Neuronal stem cell (in vitro differentiated cells): ENCODE measurements at regions not wholly inside any gene's neighbourhood (a gene's known extent, or its start where the extent isn't known, plus 50 kb on each side); places are given as distances from the start of the nearest gene placed in this dataset.

Experiments used
- DNase-seq: peaks from one replicate; pipeline ENCODE4 v3.0.0-alpha.2; 2013; ENCODE audit warnings: low spot score
- H2AFZ ChIP-seq: one replicate; pipeline ENCODE4 v1.6.1; 2013; ENCODE audit warnings: mild to moderate bottlenecking, low read length, inconsistent platforms
- H2AK5ac ChIP-seq: 2 replicates; pipeline ENCODE4 v1.6.1; 2013; ENCODE audit warnings: low read depth, mild to moderate bottlenecking, inconsistent platforms, low read length, moderate library complexity, mixed read lengths
- H2BK120ac ChIP-seq: 2 replicates; pipeline ENCODE4 v1.6.1; 2013; ENCODE audit warnings: low read depth, mild to moderate bottlenecking, inconsistent platforms, low read length, moderate library complexity, mixed read lengths
- H2BK12ac ChIP-seq: one replicate; pipeline ENCODE4 v1.6.1; 2013; ENCODE audit warnings: low read length, inconsistent platforms
- H2BK15ac ChIP-seq: 2 replicates; pipeline ENCODE4 v1.6.1; 2013; ENCODE audit warnings: mild to moderate bottlenecking, low read length, inconsistent platforms, mixed read lengths
- H2BK5ac ChIP-seq: one replicate; pipeline ENCODE4 v1.6.1; 2013; ENCODE audit warnings: inconsistent platforms, mild to moderate bottlenecking, low read length, moderate library complexity
- H3K14ac ChIP-seq: one replicate; pipeline ENCODE4 v1.6.1; 2013; ENCODE audit warnings: low read length, inconsistent platforms
- H3K18ac ChIP-seq: 2 replicates; pipeline ENCODE4 v1.6.1; 2013; ENCODE audit warnings: low read length, inconsistent platforms
- H3K23ac ChIP-seq: 2 replicates; pipeline ENCODE4 v1.6.1; 2013; ENCODE audit warnings: low read depth, mild to moderate bottlenecking, mixed read lengths, low read length, inconsistent platforms; ENCODE audit not compliant: poor library complexity
- H3K27ac ChIP-seq: replicated peaks from 3 replicates; pipeline ENCODE4 v1.5.1; 2013; ENCODE audit warnings: low read length, inconsistent platforms
- H3K27me3 ChIP-seq, 3 experiments: 2 replicates each; pipeline ENCODE4 v1.6.1; 2013; ENCODE audit warnings: low read length in 3 of 3, mild to moderate bottlenecking in 2 of 3, inconsistent platforms in 1 of 3, low read depth in 1 of 3, mixed read lengths in 1 of 3, moderate library complexity in 1 of 3; ENCODE audit not compliant: control insufficient read depth in 3 of 3, insufficient read depth in 3 of 3
- H3K36me3 ChIP-seq, 2 donors: replicated peaks in 1 of 2; 2 replicates each; pipeline ENCODE4 v1.6.1; 2013; ENCODE audit warnings: low read length in 2 of 2; ENCODE audit not compliant: control insufficient read depth in 2 of 2, insufficient read depth in 2 of 2
- H3K4ac ChIP-seq: 2 replicates; pipeline ENCODE4 v1.6.1; 2013; ENCODE audit warnings: inconsistent platforms, mild to moderate bottlenecking, low read length, moderate library complexity
- H3K4me1 ChIP-seq, 2 donors: 1 replicate in 1 of 2; 2 replicates in 1 of 2; pipeline ENCODE4 v1.6.1; 2013; ENCODE audit warnings: low read length in 2 of 2, low read depth in 1 of 2; ENCODE audit not compliant: control insufficient read depth in 2 of 2, insufficient read depth in 1 of 2
- H3K4me2 ChIP-seq: one replicate; pipeline ENCODE4 v1.6.1; 2013; ENCODE audit warnings: mild to moderate bottlenecking, low read length, inconsistent platforms; ENCODE audit not compliant: insufficient read depth, poor library complexity, severe bottlenecking
- H3K4me3 ChIP-seq, 2 donors: 2 replicates each; pipeline ENCODE4 v1.5.1; 2013; ENCODE audit warnings: low read length in 2 of 2, mild to moderate bottlenecking in 2 of 2, inconsistent platforms in 1 of 2, moderate library complexity in 1 of 2
- H3K79me1 ChIP-seq: one replicate; pipeline ENCODE4 v1.6.1; 2013; ENCODE audit warnings: low read depth, mild to moderate bottlenecking, inconsistent platforms, low read length, moderate library complexity
- H3K9ac ChIP-seq: one replicate; pipeline ENCODE4 v1.6.1; 2013; ENCODE audit warnings: mild to moderate bottlenecking, low read depth, low read length, inconsistent platforms; ENCODE audit not compliant: poor library complexity
- H3K9me3 ChIP-seq, 2 donors: replicated peaks in 1 of 2; 2 replicates each; pipeline versions ENCODE3 to v1.6.1; 2013; ENCODE audit warnings: low read length in 2 of 2, mild to moderate bottlenecking in 2 of 2, inconsistent platforms in 1 of 2, low read depth in 1 of 2, mixed read lengths in 1 of 2, moderate library complexity in 1 of 2; ENCODE audit not compliant: control insufficient read depth in 2 of 2, insufficient read depth in 1 of 2
- H4K8ac ChIP-seq: one replicate; pipeline ENCODE4 v1.6.1; 2013; ENCODE audit warnings: low read depth, mild to moderate bottlenecking, inconsistent platforms, low read length, moderate library complexity
- H4K91ac ChIP-seq: one replicate; pipeline ENCODE4 v1.6.1; 2013; ENCODE audit warnings: low read length, low read depth, mild to moderate bottlenecking, inconsistent platforms; ENCODE audit not compliant: poor library complexity
- WGBS, 2 donors: extraction: QIAGEN DNeasy Blood & Tissue Kit; methylation state at CpG; one replicate each; pipeline ENCODE4 v1.1.7; 2013; ENCODE audit warnings: missing lambda C conversion rate in 2 of 2, mixed read lengths in 1 of 2; ENCODE audit not compliant: insufficient read length in 2 of 2, insufficient replicate concordance in 1 of 2; ENCODE audit errors: extremely low coverage in 2 of 2; 5-methylcytosine and 5-hydroxymethylcytosine counted together

DNA sequence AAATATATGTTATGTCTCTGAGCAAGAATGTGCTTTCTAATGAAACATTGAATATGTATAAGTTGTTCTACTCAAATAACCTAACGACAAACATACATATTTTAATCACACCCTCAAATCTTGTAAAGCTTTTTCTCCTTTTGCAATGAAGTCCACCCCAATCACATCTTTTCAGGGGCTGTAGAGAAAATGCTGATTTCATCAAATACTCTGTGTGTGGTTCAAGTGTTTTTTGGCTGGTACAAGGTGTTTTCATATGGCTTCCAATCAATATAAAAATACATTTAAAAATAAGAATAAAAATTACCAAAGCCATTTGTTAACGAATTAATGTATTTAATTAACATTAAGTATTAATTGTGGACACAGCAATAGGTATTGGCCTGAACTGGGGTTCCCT is 57.2 kb upstream of the TMEM196 start:
- Histone ChIP-seq H3K9ac (no peak overlapping the region), H2BK12ac (no peak overlapping the region), H3K4ac (no peak overlapping the region), H3K4me3 (no peak overlapping the region), H3K79me1 (no peaks in the 10 kb centered on the region), H3K18ac (no peak overlapping the region), H3K36me3 (no peaks in the 10 kb centered on the region), H3K14ac (no peak overlapping the region), H3K4me2 (no peak overlapping the region), H3K9me3 (no peaks in the 10 kb centered on the region), H3K27me3 (no peaks in the 10 kb centered on the region), H3K27ac (no peak overlapping the region), H3K23ac (no peak overlapping the region), H2BK15ac (no peak overlapping the region), H3K4me1 (no peaks in the 10 kb centered on the region), H4K8ac (no peak overlapping the region), H2AK5ac (no peak overlapping the region), H2BK5ac (no peak overlapping the region), H4K91ac (no peak overlapping the region), H2BK120ac (no peak overlapping the region), H2AFZ (no peak overlapping the region)
- WGBS, 2 donors, result no CpG with 5 or more reads among the region's 2 CpGs
- DNase-seq, result no peak
